Fibroblast of lung (primary cell): ENCODE measurements at regions not wholly inside any gene's neighbourhood (a gene's known extent, or its start where the extent isn't known, plus 50 kb on each side); places are given as distances from the start of the nearest gene placed in this dataset.

Experiments
- DNase-seq, 2 donors: peaks; one replicate each; pipeline versions ENCODE4 v3.0.0 to v3.0.0-alpha.2; 2010; ENCODE audit warnings: low read depth in 2 of 2
- H2AFZ ChIP-seq: 2 replicates; pipeline ENCODE4 v1.5.1; 2012; ENCODE audit warnings: low read length, control low read depth, inconsistent platforms
- H3K27ac ChIP-seq: 2 replicates; pipeline ENCODE4 v1.5.1; 2011; ENCODE audit warnings: low read length, control low read depth; ENCODE audit not compliant: insufficient read depth
- H3K27me3 ChIP-seq: 2 replicates; pipeline ENCODE4 v1.5.1; 2011; ENCODE audit warnings: mild to moderate bottlenecking, low read length; ENCODE audit not compliant: control insufficient read depth, insufficient read depth
- H3K36me3 ChIP-seq: 2 replicates; pipeline ENCODE4 v1.5.1; 2011; ENCODE audit warnings: low read length; ENCODE audit not compliant: control insufficient read depth, insufficient read depth
- H3K4me1 ChIP-seq: 2 replicates; pipeline ENCODE4 v1.5.1; 2011; ENCODE audit warnings: low read length; ENCODE audit not compliant: control insufficient read depth, insufficient read depth; ENCODE audit errors: extremely low read depth
- H3K4me2 ChIP-seq: 2 replicates; pipeline ENCODE4 v1.5.1; 2011; ENCODE audit warnings: low read length, control low read depth; ENCODE audit not compliant: insufficient read depth; ENCODE audit errors: extremely low read depth
- H3K4me3 ChIP-seq, 4 experiments: fragments of 200-600 bp in 1 of 4; sonication (generic) in 1 of 4; replicated peaks in 1 of 4; 2 replicates each; pipeline ENCODE4 v1.5.1; 2011 to 2016; ENCODE audit warnings: low read length in 4 of 4, low read depth in 3 of 4, mild to moderate bottlenecking in 3 of 4, control low read depth in 2 of 4, inconsistent platforms in 1 of 4, mixed read lengths in 1 of 4; ENCODE audit not compliant: insufficient read depth in 1 of 4; ENCODE audit errors: control extremely low read depth in 1 of 4
- H3K79me2 ChIP-seq: 2 replicates; pipeline ENCODE4 v1.5.1; 2012; ENCODE audit warnings: mild to moderate bottlenecking, low read length, inconsistent platforms; ENCODE audit not compliant: control insufficient read depth, insufficient read depth
- H3K9ac ChIP-seq: 2 replicates; pipeline ENCODE4 v1.5.1; 2011; ENCODE audit warnings: mild to moderate bottlenecking, low read length, control low read depth; ENCODE audit not compliant: insufficient read depth
- H3K9me3 ChIP-seq: 2 replicates; pipeline ENCODE4 v1.5.1; 2012; ENCODE audit warnings: low read depth, low read length; ENCODE audit not compliant: control insufficient read depth, insufficient read depth
- H4K20me1 ChIP-seq: 2 replicates; pipeline ENCODE4 v1.5.1; 2011; ENCODE audit warnings: low read length; ENCODE audit not compliant: control insufficient read depth, insufficient read depth; ENCODE audit errors: extremely low read depth
- EZH2 ChIP-seq: IDR thresholded peaks from 2 replicates; pipeline ENCODE4 v1.5.1; 2012; ENCODE audit warnings: low read length, control low read depth, mild to moderate bottlenecking; ENCODE audit errors: missing control alignments
- TF ChIP-seq, protein P1 (sequence below), 2 donors: IDR thresholded peaks in 1 of 2; conservative IDR thresholded peaks in 1 of 2; 1 replicate in 1 of 2; 2 replicates in 1 of 2; pipeline ENCODE4 v1.5.1; 2011 to 2012; ENCODE audit warnings: low read length in 2 of 2, control low read depth in 1 of 2, inconsistent platforms in 1 of 2, low read depth in 1 of 2, mild to moderate bottlenecking in 1 of 2

DNA sequence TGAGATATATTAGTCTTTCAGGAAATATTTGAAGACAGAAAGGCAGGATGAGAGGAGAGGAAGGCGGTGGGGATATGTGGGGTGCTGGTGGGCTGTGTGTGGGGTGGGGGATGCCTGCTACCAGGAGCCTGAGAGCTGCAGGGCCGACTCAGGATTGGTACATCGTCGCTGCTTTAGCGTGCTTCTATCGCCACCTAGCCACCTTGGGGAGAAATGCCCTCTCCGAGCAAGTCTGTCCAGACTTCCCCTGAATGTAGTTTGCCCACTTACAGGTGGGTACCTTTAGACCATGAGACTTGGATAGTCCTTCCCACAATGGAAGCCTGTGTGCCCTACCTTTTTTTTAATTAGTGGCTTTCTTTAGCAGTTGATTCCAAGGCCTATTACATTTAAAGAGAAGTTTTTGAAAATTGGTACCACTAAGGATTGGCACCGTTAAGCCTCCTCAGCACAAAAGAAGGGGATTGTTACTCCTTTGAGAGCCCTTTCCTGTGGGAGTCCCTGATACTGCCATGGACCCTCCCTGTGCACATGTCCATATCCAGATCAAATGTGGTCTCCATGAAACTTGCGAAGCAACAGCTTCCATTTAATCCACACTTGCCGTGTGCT lies 114.1 kb upstream of the NDUFV2 start:
- Histone ChIP-seq H3K4me2 (no peak overlapping the region), H3K9ac (no peak overlapping the region), H3K36me3 (no peaks in the 10 kb centered on the region), H3K27ac (no peak overlapping the region), H3K9me3 (no peaks in the 10 kb centered on the region), H3K27me3 (no peaks in the 10 kb centered on the region), H4K20me1 (no peaks in the 10 kb centered on the region), H3K79me2 (no peaks in the 10 kb centered on the region), H3K4me3 (no peak overlapping the region), H3K4me1 (peaks cover 3% of the 10 kb centered on the region), H2AFZ (no peak overlapping the region)
- DNase-seq: peak; percentile 59 to 73
- no peak for TF ChIP-seq EZH2
- TF ChIP-seq, protein P1, sequence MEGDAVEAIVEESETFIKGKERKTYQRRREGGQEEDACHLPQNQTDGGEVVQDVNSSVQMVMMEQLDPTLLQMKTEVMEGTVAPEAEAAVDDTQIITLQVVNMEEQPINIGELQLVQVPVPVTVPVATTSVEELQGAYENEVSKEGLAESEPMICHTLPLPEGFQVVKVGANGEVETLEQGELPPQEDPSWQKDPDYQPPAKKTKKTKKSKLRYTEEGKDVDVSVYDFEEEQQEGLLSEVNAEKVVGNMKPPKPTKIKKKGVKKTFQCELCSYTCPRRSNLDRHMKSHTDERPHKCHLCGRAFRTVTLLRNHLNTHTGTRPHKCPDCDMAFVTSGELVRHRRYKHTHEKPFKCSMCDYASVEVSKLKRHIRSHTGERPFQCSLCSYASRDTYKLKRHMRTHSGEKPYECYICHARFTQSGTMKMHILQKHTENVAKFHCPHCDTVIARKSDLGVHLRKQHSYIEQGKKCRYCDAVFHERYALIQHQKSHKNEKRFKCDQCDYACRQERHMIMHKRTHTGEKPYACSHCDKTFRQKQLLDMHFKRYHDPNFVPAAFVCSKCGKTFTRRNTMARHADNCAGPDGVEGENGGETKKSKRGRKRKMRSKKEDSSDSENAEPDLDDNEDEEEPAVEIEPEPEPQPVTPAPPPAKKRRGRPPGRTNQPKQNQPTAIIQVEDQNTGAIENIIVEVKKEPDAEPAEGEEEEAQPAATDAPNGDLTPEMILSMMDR (conservative IDR thresholded peaks at IDR 0.05 in 1 of 2, IDR thresholded peaks at IDR 0.05 in 1 of 2; ENCODE audit: low read depth in 1 of 2, low read length in 2 of 2): peak; percentile 90 to 95

DNA sequence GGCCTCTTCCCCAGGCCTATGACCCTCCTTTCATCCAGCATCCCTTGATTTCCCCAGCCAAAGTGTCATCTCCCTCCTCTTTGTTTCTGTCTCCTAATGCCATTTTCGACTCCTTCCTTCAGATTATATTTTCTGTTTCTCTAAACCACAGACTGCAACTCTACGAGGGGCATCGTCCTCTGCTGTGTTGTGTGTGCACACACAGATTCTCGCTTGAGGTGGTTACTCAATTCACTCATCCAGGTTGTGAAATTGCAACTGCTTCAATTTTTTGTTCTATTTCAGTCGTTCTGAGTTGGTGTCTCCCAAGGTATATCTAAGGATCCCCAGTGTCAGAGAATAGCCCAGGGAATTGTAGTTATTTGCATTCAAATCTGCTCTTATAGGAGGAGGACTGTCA lies 113.5 kb upstream of the NDUFV2 start:
- DNase-seq: no peak
- TF ChIP-seq EZH2: no peak
- TF ChIP-seq, protein P1 (conservative IDR thresholded peaks at IDR 0.05 in 1 of 2, IDR thresholded peaks at IDR 0.05 in 1 of 2; ENCODE audit: low read depth in 1 of 2, low read length in 2 of 2): no peak

DNA sequence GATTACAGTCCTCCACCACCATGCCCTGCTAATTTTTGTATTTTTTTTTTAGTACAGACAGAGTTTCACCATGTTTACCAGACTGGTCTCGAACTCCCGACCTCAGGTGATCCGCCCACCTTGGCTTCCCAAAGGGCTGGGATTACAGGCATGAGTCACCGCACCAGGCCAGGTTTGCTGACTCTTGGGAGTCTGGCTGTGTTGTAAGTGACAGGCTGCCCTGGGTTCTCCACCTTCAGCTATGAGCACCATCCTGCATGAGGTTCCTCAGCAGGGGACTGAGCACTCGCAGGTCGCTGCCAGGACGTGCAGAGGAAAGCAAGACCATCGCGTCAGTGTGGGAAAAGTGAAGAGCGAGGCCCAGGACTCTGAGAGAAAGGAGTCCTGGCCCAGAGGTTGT lies 112.6 kb upstream of the NDUFV2 start:
- Histone ChIP-seq H3K27ac (no peak overlapping the region), H3K4me3 (no peak overlapping the region), H3K9ac (no peak overlapping the region), H4K20me1 (no peaks in the 10 kb centered on the region), H3K4me1 (peaks cover 3% of the 10 kb centered on the region), H3K36me3 (no peaks in the 10 kb centered on the region), H2AFZ (no peak overlapping the region), H3K79me2 (no peaks in the 10 kb centered on the region), H3K27me3 (no peaks in the 10 kb centered on the region), H3K4me2 (no peak overlapping the region), H3K9me3 (no peaks in the 10 kb centered on the region)
- DNase-seq: no peak
- no peak for TF ChIP-seq EZH2
- TF ChIP-seq, protein P1 (conservative IDR thresholded peaks at IDR 0.05 in 1 of 2, IDR thresholded peaks at IDR 0.05 in 1 of 2; ENCODE audit: low read depth in 1 of 2, low read length in 2 of 2): no peak

More for the DNA sequence above, 113.5 kb upstream of the NDUFV2 start:
- H3K4me3 ChIP-seq: no peak overlapping the region
- no peaks in the 10 kb centered on the region for H3K27me3 ChIP-seq
- no peak overlapping the region for H3K4me2 ChIP-seq
- H3K9me3 ChIP-seq: no peaks in the 10 kb centered on the region
- no peak overlapping the region for H3K9ac ChIP-seq
- no peaks in the 10 kb centered on the region for H3K36me3 ChIP-seq
- peaks cover 3% of the 10 kb centered on the region for H3K4me1 ChIP-seq
- no peaks in the 10 kb centered on the region for H4K20me1 ChIP-seq
- no peak overlapping the region for H2AFZ ChIP-seq
- H3K79me2 ChIP-seq: no peaks in the 10 kb centered on the region
- no peak overlapping the region for H3K27ac ChIP-seq
